HG02870 (cell line): ENCODE measurements at regions not wholly inside any gene's neighbourhood (a gene's known extent, or its start where the extent isn't known, plus 50 kb on each side); places are given as distances from the start of the nearest gene placed in this dataset.
"Not testable (repeated sequence)": the region's sequence is repeated elsewhere in the genome, so short reads cannot be mapped to it uniquely, and the experiment has no call there.

Experiments used
- ATAC-seq: cut with Tn5 transposase; IDR thresholded peaks from one replicate; pipeline ENCODE4 v1.9.1; 2021; ENCODE audit warnings: mild to moderate bottlenecking, moderate library complexity; ENCODE audit not compliant: unreplicated experiment

DNA sequence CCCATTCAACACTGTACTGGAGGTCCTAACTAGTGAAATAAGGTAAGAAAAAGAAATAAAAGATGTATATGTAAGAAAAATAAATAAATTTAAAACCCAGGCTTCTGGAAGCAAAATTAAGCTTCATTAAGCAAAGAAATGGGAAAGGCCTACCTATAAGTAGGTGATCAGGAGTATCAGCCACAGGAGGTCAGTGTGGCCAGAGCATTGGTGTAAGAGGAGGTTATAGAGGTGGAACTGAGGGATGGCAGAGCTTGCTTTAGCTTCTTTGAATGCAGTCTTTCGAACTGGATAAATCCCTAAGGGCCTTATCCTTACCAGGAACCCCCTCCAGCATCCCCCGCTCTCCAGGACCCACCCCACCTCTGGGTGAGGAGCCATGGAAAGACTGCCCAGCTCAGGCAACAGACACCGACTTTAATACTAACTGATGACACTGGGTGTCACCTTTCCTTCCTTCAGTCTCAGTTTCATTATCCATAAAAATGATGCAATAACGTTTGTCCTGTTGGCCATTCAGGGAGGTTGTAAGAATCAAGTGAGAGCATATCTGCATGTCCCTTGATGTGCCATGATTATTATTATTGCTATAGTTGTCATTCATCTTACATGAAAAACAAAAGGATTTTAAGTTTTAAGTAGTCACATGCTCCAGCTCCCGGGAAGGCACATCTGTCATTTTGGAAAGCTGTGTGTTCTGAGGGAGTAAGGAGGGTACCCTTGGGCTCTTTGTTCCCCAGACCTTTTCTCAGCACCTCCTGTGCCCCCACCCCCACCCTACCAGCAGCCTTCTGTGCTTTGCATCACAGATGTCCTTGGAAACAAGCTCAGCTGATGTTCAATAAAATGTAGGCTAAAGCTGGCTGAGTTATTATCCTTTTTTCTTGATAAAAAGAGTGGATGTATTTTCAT, 50.8 kb upstream of the CTNNA1 start:
- no peak for ATAC-seq

DNA sequence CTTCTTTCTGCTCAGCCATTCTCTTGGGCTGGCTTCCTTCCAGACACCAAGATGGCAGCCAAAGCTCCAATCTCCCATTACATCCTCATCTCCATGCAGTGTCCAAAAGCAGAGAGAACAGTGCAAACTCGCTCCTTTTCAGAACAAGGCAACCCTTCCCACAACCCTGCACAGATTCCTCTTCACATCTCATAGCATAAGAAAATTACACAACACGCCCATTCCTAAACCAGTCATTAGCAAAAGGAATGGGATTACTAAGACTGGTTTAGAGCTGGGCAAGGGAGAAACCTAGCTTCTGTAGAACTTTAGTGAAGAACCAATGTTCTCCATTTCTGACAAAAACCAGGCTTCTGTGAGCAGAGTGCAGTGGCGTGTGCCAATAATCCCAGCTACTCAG, 51.5 kb upstream of the CTNNA1 start:
- no peak for ATAC-seq

DNA sequence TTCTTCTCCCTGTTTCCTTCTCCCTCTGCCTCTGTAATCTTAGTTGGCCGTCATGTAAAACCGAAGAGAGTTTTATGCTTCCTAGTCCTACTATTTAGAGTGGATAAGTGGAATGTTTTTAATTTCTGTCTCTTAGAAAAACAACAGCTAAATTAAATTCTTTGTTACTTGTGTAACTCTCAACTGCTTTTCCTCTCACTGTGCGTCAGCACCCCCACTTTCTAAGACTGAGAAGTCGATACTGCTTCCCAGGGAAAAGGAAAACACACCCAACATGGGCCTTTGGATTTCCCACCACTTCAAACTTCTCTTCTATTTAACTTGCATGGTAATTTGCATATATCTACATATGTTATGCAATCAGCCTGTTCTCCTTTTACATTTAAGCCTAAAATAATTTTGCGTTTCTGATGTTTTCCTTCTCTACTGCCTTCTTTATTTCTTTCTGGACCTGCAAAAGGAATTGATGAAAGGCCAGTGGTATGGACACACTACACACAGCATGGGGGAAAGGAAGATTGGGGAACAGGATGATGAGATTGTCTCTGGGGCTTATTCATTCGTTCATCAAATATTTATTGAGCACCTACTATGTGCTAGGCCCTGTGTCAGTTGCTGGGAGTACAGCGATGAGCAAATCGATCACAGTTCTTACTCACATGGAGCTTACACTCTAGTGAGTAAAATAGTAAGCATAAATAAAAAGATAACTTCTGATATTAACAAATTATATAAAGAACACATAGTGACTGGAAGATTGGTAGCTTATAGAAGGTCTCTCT, 52.5 kb upstream of the CTNNA1 start:
- no peak for ATAC-seq

DNA sequence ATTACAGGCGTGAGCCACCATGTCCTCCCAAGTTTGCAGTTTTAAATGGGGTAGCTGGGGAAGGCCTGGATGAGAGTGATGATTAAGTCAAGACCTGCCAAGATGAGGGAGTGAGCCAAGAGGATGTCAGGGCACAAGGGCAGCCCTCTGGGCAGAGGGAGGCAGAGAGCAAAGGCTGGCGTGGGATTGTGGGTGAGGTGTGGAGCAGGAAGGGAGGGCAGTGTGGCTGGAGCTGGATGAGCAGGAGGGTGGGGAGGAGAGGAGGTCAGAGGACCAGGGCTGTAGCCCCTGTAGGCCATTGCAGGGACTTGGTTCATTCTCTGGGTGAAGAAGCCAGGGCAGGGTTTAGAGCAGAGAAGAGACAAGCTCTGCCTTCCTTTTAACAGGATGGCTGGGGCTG, 53.7 kb upstream of the CTNNA1 start:
- ATAC-seq, result no peak

DNA sequence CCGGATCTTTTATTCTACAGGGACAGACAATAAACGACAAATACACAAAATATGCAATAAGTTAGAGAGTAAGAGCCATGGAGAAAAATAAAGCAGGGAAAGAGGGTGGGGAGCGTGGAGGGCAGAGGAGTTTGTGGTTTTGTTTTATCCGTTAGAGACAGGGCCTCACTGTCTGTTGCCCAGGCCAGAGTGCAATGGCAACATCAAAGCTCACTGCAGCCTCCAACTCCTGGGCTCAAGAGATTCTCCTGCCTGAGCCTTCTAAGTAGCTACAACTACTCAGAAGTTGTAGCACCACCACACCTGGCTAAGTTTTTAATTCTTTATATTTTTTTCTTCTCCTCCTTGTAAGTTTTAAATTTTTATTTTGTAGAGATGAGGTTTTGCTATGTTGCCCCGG, 54.5 kb upstream of the CTNNA1 start:
- no peak for ATAC-seq

DNA sequence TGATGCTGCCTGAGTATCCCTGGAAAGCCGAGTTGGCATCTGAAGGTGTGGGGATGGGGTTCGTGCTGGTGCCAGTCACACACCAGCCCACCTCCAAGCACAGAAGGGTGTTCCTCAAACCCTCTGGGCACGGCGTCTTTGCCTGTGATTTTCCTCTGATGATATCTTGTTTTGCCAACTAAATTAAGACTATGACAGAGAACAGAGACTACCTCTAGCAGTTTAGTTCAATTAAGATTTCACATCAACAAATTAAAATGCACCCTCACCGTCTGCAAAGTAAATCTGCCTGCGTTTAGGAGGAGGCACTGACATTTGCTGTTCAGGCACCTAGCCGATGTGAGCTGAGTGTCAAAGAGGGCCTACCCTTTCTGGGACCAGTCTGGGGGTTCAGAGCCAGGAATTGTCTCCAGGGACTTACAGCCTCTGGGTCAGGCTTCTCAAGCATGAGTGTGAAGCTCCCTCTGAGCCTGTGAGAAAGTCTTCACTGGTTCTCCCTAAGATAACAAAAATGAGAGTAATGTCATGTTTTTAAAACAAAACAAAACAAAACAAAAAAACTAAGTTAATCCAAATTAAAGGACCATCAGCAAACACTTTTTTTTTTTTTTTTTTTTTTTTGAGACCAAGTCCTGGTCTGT, 55.4 kb upstream of the CTNNA1 start:
- ATAC-seq, result no peak

DNA sequence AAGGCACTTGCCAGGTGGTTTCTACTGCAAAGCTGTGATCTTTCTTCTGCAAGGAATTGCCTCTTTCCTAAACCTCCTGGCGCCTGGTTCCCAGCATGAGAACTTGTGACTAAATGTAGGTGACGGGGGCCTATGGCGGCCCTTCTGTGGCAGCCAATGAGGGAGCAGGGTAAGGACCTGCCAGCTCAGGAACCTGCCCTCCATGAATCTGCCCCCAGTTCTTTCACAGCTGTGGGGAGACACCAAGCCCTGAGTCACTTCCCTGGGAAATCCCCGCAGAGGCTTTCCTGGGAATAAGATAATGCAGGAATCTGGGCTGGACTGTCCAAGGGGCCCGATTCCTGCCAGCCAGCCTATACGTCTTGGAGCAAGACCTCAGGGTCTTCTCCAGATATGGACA, 56.7 kb upstream of the CTNNA1 start:
- ATAC-seq, result no peak

DNA sequence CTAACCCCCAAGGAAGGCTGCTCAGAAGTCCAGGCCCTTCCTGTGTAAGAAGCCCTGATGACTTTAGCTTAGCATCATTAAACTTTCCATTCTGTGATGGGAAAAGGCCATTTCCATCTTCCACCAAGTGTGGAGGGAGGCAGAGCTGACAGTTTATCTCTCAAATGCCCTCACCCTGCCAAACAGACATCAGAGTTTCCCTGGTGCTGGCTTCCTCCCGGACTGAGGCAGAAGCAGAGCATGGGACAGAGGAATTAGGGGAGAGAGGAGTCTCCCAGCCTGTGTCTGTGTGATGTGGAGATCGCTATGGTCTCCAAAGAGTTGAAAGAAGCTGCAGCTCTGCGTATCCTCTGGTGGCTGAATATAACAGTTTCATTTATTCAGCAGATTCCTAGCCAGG, 57.4 kb upstream of the CTNNA1 start:
- ATAC-seq, result no peak

DNA sequence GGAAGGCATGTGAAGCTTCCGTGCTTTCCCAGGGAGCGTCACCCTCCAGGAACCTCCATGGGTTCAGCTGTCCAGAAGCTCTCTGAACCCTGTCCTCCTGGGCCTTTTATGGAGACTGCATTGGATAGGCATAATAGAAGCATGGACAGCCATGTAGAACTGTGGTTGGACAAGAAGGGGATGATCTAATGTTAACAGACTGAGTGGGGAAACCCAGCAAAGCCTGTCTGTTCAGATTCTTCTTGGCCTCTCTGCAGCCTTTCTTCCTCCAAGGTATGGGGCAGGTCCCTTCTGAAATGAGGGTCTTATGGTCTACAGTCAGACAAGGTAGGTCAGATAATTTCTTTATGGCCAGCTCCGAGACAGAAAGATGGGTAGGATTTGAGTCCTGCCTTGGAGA, 59.1 kb upstream of the CTNNA1 start:
- no peak for ATAC-seq

DNA sequence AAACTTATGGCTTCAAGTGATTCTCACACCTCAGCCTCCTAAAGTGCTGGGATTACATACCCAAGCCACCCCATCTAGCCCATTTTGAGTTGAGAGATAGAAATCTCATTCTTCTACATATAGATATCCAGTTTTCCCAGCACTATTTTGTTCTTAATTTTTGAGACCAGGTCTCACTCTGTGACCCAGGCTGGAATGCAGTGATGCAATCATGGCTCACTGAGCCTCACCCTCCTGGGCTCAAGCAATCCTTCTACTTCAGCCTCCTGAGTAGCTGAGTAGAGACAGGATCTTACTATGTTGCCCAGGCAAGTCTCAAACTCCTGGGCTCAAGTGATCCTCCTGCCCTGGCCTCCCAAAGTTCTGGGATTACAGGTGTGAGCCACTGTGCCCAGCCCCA, 60.9 kb upstream of the CTNNA1 start:
- no peak for ATAC-seq

DNA sequence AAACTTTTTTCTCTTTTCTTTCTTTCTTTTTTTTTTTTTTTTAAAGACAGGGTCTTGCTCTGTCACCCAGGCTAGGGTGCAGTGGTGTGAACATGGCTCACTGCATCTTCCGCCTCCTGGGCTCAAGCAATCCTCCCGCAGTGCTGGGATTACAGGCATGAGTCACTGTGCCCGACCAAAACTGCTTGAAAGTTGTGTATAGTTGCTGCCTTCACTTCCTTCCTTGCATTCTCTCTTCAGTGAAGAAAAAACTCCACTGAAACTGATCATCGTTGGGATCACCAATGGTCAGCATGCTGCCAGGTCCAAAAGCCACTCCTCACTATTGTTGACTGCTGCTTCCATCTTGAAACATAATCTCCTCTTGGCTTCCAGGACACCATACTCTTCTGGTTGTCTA, 66.6 kb upstream of the CTNNA1 start:
- ATAC-seq, result no peak

DNA sequence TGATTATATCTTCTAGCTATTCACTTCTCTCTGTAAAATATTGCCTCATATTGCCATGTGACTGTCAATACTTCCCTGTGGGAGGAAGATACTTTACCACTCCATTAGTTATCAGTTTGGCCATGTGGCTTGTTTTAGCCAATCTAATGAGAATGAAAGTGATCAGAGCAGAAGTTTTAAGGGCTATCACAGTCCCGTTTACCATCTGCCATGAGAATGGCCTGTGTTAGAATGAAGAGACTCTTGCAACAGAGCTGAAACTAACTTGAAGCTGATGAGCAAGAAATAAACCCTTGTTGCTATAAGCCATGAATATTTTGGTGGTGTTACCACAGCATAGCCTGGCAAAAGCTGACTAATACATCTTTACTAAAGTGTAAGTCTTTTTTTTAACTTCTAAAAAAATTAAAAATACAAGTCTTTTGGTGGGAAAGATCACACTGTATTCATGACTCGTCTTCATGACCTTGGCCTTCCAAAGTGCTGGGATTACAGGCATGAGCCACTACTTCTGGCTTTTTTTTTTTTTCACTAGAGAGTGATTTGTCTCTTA, 68.0 kb upstream of the CTNNA1 start:
- ATAC-seq, result no peak

DNA sequence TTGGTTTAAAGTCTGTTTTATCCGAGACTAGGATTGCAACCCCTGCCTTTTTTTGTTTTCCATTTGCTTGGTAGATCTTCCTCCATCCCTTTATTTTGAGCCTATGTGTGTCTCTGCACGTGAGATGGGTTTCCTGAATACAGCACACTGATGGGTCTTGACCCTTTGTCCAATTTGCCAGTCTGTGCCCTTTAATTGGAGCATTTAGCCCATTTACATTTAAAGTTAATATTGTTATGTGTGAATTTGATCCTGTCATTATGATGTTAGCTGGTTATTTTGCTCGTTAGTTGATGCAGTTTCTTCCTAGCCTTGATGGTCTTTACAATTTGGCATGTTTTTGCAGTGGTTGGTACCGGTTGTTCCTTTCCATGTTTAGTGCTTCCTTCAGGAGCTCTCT, 70.8 kb upstream of the CTNNA1 start:
- ATAC-seq, result not testable (repeated sequence)

DNA sequence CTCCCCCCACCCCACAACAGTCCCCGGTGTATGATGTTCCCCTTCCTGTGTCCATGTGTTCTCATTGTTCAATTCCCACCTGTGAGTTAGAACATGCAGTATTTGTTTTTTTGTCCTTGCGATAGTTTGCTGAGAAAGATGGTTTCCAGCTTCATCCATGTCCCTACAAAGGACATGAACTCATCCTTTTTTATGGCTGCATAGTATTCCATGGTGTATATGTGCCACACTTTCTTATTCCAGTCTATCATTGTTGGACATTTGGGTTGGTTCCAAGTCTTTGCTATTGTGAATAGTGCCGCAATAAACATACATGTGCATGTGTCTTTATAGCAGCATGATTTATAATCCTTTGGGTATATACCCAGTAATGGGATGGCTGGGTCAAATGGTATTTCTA, 74.4 kb upstream of the CTNNA1 start:
- ATAC-seq, result not testable (repeated sequence)

DNA sequence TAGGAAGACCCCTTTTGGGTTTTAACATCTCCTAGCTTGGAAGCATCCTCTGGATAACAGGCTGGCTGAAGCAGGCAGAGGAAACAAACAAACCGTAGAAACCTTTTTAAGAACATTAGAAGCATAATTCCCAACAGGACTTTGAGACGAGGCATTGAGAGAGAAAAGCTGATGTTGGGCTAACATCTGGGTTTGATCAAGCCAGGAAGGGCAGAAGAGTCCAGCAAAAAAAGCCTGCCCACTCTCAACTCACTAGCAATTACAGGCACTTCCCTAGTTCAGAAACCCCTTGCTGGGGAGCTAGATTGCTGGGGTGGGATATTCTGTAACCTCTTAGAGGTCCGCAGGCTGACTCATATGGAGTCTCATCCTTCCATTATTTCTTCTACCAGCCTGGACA, 75.4 kb upstream of the CTNNA1 start:
- ATAC-seq, result no peak

DNA sequence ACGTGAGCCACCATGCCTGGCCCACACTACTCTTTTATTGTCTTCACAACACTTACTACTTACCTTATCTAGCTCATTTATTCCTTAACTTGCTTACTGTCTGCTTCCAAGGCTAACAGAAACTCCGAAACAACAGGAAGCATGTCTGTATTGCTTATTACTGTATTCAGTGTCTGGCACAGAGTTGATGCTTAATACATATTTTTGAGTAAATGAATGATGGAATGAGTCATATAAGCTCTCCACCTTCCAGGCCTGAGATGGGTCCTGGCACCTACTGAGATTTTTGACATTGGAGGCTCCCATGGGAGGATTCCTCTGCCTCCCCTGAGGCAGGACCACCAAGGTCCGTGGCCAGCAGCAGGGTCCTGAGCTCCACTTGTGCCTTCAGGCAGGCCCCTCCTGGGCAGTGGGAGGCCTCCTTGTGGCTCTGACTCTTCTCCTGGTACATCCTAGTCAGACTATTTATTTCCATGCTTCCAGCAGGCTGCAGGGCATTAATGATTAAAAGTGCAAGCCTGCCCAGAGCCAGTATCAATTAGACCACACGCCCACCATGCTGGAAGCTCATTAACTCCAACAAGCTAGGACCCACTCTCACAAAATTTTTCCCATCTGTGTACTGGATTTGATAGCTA, 76.5 kb upstream of the CTNNA1 start:
- ATAC-seq, result no peak

DNA sequence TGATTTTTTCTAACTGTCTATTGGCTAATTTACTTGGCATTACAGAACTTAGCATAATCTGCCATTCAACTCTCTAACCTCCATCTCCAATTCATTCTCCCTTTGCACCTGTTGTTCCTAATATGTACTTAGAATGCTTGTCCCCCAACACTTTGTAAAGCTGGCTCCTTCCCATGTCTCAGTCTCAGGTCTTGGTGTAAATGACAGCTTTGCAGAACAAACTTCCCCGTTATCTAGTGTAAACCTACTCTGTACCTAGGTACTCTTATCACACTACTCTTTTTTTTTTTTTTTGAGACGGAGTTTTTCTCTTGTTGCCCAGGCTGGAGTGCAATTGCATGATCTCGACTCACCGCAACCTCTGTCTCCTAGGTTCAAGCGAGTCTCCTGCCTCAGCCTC, 77.2 kb upstream of the CTNNA1 start:
- no peak for ATAC-seq

DNA sequence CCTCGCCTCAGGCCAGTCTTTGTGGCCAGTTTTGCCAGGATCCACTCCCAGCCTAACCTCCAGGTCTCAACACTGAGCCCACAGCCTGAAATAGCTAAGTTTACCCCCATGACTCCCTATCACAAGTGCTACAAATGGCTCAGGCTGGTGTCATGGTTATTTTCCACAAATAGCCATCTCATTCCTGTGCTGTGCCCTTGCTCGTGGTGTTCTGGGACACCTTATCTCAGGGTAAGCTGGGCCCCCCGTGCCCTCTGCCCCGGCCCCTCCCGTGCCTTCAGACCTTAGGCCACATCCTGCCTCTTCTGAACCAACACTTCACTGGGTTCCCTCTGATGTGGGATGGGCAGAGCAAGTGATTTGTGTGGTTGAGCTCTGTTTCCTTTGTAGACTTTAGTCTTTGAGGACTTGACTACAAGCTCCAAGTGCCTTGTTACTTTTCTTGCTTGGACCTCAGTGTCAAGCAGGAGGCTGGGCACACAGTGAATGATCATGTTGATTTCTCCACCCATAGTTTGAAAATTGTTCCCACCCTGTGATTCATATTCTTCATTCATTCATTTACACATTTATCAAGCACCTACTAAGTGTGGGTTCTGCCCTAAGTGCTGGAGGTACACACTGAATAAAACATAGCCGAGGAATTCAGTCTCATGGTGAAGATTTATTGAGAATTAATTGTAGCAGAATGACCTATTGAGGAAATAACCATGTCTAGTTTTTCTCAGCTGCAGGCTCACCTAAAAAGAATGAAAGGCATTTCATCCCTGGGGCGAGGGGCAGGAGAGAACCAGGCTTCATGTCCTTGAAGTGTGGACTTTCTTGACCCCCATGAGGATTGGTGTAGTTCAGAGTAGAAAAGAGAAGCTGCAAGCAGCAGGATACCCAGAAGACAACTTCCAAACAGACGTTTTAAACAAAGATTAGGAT, 84.5 kb upstream of the CTNNA1 start:
- no peak for ATAC-seq

DNA sequence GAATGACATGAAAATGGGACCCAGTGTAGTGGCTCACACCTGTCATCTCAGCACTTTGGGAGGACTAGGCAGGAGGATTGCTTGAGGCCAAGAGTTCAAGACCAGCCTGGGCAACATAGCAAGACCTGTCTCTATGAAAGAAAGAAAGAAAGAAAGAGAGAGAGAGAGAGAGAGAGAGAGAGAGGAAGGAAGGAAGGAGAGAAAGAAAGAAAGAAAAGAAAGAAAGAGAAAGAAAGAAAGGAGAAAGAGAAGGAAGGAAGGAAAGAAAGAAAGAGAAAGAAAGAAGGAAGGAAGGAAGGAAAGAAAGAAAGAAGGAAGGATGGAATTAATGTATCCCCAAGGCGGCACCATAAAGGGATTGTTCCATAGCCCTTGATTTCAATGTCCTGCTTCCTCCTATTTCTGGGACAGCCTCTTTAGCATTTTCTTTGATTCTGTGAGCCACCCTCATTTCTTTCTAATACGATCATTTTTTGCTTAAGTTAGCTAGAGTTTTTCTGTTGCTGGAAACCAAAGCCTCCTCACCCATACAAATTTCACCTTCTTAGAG, 85.4 kb upstream of the CTNNA1 start:
- ATAC-seq, result not testable (repeated sequence)
